GM23248 (cell line): ENCODE measurements at regions not wholly inside any gene's neighbourhood (a gene's known extent, or its start where the extent isn't known, plus 50 kb on each side); places are given as distances from the start of the nearest gene placed in this dataset.

Source experiments
- EZH2 ChIP-seq: fragments of 200-600 bp; sonication (generic); IDR thresholded peaks from 2 replicates; pipeline ENCODE4 v1.6.1; 2018; ENCODE audit warnings: antibody characterized with exemption, mild to moderate bottlenecking; ENCODE audit not compliant: insufficient read depth, poor library complexity, severe bottlenecking
- EZH2phosphoT487 ChIP-seq: fragments of 200-600 bp; sonication (generic); IDR thresholded peaks from 2 replicates; pipeline ENCODE4 v1.6.1; 2018; ENCODE audit warnings: antibody characterized with exemption, moderate library complexity, mild to moderate bottlenecking, low read depth; ENCODE audit not compliant: insufficient read depth

DNA sequence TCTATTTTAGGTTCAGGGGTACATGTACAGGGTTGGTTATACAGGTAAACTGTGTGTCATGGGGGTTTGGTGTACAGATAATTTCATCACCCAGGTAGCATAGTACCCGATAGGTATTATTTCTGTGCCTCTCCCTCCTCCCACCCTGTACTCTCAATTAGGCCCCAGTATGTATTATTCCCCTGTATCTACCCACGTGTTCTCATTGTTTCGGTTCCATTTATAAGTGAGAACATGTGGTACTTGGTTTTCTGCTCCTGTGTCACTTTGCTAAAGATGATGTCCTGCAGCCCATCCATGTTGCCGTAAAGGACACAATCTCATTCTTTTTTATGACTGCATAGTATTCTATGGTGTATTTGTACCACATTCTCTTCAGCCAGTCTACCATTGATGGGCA is 96.8 kb upstream of the SLC24A2 start:
- TF ChIP-seq EZH2: no peak
- TF ChIP-seq EZH2phosphoT487: no peak
